ENCODE measurements at regions not wholly inside any gene's neighbourhood (a gene's known extent, or its start where the extent isn't known, plus 50 kb on each side); places are given as distances from the start of the nearest gene placed in this dataset.

DNA sequence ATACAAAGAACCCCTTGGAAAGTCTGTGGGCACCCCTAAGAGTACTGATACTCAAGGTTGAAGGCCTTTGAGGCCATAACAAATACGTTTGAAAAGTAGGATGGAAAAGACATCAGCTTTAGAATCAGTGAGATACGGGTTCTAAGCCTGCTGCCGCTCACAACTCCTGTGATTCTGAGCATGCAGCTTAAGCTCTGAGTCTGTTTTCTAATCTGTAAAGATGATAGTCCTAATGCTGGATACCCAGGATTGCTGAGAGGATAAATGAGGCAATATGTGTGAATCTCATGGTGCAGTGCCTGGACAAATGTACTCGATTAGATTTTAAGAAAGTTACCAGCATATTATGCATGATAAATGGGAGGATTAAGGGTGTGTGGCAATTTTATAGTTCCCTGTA, 321.0 kb upstream of the HSF2 start (continued):
- TF ChIP-seq, protein P1, sequence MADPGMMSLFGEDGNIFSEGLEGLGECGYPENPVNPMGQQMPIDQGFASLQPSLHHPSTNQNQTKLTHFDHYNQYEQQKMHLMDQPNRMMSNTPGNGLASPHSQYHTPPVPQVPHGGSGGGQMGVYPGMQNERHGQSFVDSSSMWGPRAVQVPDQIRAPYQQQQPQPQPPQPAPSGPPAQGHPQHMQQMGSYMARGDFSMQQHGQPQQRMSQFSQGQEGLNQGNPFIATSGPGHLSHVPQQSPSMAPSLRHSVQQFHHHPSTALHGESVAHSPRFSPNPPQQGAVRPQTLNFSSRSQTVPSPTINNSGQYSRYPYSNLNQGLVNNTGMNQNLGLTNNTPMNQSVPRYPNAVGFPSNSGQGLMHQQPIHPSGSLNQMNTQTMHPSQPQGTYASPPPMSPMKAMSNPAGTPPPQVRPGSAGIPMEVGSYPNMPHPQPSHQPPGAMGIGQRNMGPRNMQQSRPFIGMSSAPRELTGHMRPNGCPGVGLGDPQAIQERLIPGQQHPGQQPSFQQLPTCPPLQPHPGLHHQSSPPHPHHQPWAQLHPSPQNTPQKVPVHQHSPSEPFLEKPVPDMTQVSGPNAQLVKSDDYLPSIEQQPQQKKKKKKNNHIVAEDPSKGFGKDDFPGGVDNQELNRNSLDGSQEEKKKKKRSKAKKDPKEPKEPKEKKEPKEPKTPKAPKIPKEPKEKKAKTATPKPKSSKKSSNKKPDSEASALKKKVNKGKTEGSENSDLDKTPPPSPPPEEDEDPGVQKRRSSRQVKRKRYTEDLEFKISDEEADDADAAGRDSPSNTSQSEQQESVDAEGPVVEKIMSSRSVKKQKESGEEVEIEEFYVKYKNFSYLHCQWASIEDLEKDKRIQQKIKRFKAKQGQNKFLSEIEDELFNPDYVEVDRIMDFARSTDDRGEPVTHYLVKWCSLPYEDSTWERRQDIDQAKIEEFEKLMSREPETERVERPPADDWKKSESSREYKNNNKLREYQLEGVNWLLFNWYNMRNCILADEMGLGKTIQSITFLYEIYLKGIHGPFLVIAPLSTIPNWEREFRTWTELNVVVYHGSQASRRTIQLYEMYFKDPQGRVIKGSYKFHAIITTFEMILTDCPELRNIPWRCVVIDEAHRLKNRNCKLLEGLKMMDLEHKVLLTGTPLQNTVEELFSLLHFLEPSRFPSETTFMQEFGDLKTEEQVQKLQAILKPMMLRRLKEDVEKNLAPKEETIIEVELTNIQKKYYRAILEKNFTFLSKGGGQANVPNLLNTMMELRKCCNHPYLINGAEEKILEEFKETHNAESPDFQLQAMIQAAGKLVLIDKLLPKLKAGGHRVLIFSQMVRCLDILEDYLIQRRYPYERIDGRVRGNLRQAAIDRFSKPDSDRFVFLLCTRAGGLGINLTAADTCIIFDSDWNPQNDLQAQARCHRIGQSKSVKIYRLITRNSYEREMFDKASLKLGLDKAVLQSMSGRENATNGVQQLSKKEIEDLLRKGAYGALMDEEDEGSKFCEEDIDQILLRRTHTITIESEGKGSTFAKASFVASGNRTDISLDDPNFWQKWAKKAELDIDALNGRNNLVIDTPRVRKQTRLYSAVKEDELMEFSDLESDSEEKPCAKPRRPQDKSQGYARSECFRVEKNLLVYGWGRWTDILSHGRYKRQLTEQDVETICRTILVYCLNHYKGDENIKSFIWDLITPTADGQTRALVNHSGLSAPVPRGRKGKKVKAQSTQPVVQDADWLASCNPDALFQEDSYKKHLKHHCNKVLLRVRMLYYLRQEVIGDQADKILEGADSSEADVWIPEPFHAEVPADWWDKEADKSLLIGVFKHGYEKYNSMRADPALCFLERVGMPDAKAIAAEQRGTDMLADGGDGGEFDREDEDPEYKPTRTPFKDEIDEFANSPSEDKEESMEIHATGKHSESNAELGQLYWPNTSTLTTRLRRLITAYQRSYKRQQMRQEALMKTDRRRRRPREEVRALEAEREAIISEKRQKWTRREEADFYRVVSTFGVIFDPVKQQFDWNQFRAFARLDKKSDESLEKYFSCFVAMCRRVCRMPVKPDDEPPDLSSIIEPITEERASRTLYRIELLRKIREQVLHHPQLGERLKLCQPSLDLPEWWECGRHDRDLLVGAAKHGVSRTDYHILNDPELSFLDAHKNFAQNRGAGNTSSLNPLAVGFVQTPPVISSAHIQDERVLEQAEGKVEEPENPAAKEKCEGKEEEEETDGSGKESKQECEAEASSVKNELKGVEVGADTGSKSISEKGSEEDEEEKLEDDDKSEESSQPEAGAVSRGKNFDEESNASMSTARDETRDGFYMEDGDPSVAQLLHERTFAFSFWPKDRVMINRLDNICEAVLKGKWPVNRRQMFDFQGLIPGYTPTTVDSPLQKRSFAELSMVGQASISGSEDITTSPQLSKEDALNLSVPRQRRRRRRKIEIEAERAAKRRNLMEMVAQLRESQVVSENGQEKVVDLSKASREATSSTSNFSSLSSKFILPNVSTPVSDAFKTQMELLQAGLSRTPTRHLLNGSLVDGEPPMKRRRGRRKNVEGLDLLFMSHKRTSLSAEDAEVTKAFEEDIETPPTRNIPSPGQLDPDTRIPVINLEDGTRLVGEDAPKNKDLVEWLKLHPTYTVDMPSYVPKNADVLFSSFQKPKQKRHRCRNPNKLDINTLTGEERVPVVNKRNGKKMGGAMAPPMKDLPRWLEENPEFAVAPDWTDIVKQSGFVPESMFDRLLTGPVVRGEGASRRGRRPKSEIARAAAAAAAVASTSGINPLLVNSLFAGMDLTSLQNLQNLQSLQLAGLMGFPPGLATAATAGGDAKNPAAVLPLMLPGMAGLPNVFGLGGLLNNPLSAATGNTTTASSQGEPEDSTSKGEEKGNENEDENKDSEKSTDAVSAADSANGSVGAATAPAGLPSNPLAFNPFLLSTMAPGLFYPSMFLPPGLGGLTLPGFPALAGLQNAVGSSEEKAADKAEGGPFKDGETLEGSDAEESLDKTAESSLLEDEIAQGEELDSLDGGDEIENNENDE (IDR thresholded peaks at IDR 0.05; ENCODE audit: low read depth, low read length): no peak
- TF ChIP-seq TRIM28 (IDR thresholded peaks at IDR 0.05) (no peak), ZNF232 (CRISPR knock-in tag; IDR thresholded peaks at IDR 0.05) (no peak), NR2C1 (IDR thresholded peaks at IDR 0.05) (no peak), NR2C1 (tag; IDR thresholded peaks at IDR 0.05) (no peak), TBL1XR1 (IDR thresholded peaks at IDR 0.05; ENCODE audit: low read length in 2 of 2) (no peak), ZNF184 (CRISPR knock-in tag; IDR thresholded peaks at IDR 0.05) (no peak), ZFP30 (CRISPR knock-in tag; IDR thresholded peaks at IDR 0.05; ENCODE audit: borderline replicate concordance) (no peak), TAF7 (tag; IDR thresholded peaks at IDR 0.05) (no peak)
- TF ChIP-seq, protein P2, sequence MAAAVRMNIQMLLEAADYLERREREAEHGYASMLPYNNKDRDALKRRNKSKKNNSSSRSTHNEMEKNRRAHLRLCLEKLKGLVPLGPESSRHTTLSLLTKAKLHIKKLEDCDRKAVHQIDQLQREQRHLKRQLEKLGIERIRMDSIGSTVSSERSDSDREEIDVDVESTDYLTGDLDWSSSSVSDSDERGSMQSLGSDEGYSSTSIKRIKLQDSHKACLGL (CRISPR knock-in tag; IDR thresholded peaks at IDR 0.05; ENCODE audit: borderline replicate concordance, poor library complexity, severe bottlenecking): no peak
- TF ChIP-seq, protein P3, sequence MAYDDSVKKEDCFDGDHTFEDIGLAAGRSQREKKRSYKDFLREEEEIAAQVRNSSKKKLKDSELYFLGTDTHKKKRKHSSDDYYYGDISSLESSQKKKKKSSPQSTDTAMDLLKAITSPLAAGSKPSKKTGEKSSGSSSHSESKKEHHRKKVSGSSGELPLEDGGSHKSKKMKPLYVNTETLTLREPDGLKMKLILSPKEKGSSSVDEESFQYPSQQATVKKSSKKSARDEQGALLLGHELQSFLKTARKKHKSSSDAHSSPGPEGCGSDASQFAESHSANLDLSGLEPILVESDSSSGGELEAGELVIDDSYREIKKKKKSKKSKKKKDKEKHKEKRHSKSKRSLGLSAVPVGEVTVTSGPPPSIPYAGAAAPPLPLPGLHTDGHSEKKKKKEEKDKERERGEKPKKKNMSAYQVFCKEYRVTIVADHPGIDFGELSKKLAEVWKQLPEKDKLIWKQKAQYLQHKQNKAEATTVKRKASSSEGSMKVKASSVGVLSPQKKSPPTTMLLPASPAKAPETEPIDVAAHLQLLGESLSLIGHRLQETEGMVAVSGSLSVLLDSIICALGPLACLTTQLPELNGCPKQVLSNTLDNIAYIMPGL (CRISPR knock-in tag; IDR thresholded peaks at IDR 0.05): no peak
- TF ChIP-seq, protein P4, sequence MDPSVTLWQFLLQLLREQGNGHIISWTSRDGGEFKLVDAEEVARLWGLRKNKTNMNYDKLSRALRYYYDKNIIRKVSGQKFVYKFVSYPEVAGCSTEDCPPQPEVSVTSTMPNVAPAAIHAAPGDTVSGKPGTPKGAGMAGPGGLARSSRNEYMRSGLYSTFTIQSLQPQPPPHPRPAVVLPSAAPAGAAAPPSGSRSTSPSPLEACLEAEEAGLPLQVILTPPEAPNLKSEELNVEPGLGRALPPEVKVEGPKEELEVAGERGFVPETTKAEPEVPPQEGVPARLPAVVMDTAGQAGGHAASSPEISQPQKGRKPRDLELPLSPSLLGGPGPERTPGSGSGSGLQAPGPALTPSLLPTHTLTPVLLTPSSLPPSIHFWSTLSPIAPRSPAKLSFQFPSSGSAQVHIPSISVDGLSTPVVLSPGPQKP (CRISPR knock-in tag; IDR thresholded peaks at IDR 0.05): no peak

All from K562 (cell line).